Fibroblast of gingiva (primary cell): ENCODE measurements at regions not wholly inside any gene's neighbourhood (a gene's known extent, or its start where the extent isn't known, plus 50 kb on each side); places are given as distances from the start of the nearest gene placed in this dataset.

Experiments used
- DNase-seq: peaks from one replicate; pipeline ENCODE4 v3.0.0-alpha.2; 2011; ENCODE audit warnings: low read depth

GRCh38 chr4:180057299-180057721 is 2185.9 kb upstream of the TENM3 start:
- DNase-seq = no peak

DNA sequence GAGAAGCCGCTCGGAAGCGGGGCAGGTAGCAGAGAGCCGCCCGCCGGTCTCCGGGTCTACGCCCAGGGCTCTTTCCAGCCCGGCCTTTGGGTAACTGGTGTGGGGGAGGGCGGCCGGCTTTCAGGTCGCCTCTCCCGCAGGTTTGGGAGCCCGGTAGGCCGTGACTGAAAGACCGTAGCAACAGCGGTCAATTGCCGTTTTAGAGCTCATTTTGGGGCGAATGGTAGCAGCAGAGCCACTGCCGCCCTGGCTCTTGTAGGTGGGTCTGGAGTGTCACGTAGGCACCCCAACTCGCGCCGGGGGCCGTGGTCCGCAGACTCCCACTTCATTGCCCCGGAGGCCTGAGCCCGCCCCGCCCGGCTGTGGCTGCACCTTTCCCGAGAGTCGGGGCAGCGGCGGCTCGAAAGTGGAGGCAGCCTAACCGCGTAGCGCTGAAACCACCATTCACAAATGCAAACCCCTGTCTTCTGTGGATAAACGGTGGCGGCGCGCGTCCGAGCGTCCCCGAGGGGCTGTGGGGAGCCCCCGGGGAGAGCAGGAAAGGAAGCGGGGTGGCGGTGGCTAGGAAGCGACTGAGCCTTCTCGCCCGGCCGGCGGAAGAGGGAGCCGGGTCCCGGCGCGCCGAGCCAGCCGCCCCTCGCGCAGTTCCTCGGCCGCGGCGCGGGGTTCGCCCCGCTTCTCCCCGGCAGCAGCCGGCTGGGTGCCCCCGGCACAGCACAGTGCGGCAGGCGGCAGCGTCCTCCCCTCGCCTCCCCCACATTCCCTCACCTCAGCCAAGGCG is 2185.1 kb upstream of the TENM3 start:
- DNase-seq = no peak

DNA sequence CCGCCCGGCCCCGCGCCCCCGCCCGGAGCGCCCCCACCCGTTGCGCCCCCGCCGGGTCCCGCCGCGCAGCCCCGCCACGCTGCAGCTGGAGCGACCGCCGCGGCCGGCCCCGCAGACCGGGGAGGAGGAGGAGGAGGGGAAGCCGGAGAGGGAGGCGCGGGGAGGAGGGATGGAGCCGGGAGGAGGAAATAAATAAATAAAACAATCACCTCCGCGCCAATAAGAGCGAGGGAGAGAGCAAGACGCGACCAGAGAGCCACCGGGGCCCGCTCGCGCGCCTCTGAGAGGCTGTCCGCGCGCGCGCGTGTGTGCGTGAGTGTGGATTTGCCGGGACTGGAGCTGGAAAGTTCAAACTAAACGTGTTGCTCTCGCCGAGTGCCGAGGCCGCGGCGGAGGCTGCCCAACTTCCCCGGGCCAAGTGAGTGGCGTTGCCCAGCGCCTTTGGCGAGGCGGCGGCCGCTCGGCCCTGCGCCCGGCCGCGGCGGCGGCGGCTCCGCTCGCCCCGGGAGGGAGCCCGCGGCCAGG is 2184.4 kb upstream of the TENM3 start:
- DNase-seq = peak; percentile 2

DNA sequence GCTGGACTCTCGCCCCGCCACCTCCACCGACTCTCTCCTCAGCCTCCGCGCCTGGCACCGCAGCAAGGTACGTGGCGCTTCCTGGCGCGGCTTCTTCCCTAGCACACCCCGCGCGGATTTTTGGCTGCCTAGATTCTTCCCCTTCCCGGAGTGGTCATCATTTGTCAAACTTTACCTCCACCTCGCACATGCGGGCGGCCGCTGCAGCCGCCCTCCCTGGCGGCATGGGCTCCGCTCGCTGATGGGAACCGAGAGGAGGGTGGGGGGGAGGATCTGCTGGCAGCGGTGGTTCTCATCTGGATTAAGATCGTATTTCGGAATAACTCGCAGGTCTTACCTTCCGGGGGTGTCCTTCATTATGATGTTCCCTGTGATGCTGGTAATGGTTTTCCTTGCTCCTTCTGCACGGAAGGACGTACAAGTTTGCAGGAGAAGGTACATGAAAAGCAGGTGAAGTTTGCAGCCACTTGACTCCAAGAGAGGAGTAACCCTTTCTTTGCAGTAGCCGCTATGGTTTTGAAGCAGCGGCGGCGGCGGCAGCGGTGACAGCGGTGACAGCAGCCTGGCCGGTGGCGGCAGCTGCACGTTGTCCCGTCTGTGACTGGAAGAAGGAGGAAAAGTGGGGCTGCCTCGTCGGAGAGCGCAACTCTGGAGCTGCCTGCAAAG is 2183.9 kb upstream of the TENM3 start:
- DNase-seq = no peak

- no peak for DNase-seq
Observed at GRCh38 chr4:180060159-180060889, 2182.9 kb upstream of the TENM3 start.

GRCh38 chr4:180081072-180081471 is 2162.1 kb upstream of the TENM3 start:
- DNase-seq = no peak

- DNase-seq = no peak
Observed at GRCh38 chr4:180084561-180084960, 2158.6 kb upstream of the TENM3 start.

- no peak for DNase-seq
Observed at GRCh38 chr4:180086480-180087190, 2156.6 kb upstream of the TENM3 start.

DNA sequence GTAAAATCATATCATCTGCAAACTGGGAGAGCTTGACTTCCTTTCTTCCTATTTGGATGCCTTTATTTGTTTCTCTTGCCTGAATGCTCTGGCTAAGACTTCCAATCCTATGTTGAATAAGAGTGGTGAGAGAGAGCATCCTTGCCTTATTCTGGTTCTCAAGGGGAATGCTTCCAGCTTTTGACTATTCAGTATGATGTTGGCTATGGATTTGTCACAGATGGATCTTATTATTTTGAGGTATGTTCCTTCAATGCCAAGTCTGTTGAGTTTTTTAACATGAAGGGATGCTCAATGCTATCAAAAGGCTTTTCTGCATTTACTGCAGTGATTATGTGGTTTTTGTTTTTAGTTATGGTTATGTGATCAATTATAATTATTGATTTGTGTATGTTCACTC is 2144.6 kb upstream of the TENM3 start:
- DNase-seq = no peak

GRCh38 chr4:180099957-180100356 is 2143.2 kb upstream of the TENM3 start:
- DNase-seq = no peak

DNA sequence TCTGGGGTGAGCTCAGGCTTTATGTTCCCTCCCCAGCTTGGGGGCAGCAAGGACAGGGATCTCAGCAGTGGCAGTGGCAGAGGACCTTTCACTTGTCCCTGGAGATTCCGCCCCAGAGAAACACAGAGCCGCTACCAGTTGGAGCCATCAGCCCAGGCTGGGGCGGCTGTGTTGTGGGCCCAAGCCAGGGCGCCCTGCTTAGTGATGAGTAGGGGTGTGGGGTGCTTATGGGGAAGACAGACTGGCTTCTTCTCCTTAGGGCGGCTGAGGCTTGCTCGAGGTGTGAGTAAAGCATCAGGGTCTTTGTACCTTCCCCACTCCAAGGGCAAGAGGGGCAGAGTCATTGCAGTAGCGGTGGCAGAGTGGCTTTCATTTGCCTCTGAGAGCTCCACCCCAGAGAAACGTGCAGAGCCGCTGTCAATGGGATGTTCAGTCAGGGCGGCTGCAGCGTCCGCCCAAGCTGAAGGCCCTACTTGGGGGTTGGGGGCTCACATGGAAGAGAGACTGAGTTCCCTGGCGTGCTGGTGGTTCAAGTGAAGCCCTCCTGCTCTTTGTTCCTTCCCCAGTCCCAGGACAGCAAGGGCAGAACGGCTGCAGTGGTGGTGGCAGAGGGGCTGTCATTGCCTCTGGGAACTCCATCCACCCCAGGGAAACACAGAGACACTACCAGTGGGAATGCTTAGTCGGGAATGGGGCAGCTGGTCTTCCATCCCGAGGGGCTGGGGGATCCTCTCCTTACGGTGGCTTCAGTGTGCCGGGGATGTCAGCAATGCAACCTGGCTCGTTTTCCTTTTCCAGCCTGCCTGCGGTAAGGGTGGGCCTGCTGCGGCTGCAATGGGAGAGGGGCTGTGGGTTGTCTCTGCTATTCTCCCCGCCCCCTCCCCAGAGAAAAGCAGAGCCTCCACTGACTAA is 2142.5 kb upstream of the TENM3 start:
- no peak for DNase-seq

- DNase-seq = no peak
Observed at GRCh38 chr4:180101348-180102083, 2141.7 kb upstream of the TENM3 start.

DNA sequence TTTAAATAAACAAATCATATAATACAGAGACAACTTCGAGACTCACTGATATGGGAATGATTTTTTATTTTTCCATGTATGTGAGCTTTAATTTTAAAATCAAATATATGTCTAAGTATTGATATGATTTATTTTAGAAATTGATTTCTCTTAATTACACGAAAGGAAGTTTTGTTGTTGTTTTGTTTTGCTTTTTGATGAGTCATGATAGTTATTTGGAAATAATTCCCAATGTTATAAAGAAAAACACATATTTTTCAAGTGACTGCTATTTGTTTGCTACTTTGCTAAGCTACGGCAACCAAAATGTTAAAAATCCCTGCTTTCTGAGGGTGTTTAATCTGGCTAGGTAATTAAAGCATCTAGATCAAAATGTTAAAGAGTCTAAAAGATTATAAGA is 2139.4 kb upstream of the TENM3 start:
- DNase-seq = no peak

GRCh38 chr4:180105362-180105761 is 2137.8 kb upstream of the TENM3 start:
- no peak for DNase-seq

GRCh38 chr4:180106122-180106521 is 2137.1 kb upstream of the TENM3 start:
- DNase-seq = no peak

DNA sequence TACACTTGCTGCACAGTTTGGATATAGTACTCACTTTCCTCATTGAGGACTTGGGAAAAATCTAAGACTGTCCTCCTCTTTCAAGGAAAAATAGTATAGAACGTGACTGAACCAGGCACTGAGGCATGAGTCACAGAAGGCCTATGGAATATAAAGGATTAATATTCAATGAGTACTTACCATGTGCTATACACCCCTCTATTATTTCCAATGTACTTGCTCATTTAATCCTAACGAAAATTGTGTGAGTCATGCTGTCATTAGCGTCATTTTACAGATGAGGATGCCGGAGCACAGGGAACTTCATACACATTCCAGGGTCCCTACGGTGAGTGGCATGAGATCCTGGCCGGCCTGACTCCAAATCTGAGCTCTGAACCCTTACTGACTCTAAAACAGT is 2136.2 kb upstream of the TENM3 start:
- no peak for DNase-seq

GRCh38 chr4:180116840-180117239 is 2126.4 kb upstream of the TENM3 start:
- DNase-seq = no peak

- DNase-seq = no peak
Observed at GRCh38 chr4:180120068-180120467, 2123.1 kb upstream of the TENM3 start.

DNA sequence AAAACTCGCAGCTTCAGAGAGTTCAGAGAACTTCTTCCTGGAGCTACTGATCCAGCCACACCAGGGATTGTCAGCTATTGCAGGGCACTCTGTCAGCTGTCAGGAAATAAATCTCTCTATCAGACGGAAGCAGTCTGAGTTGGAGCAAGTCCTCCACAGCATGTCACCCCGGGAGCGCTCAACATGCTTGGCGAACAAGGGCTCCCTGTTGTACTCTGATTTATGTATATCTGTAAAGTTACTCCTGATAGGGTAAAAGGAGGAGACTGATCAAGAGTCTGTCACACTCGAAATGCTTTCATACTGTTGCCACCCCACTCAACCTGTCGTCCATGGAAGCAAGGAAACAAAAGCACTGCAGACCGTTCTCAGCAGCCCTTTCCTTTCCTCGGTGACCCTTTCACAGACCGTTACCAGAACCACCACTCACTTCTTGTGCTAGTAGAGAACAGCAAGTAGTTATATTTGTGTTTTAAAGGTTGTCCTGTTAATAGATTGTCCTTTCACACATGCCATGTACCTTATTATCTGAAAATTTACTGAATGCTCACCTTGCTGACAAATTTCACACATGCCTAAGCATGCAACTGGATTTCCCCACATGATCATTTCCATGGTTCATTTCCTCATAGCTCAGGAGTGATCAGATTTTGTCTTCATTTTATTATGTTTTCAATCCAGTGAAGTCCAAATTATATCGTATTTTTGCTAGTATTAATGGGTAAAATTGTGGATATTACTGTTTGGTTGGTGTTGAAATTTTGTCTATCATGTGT is 2108.9 kb upstream of the TENM3 start:
- DNase-seq = no peak

GRCh38 chr4:180141734-180142133 is 2101.5 kb upstream of the TENM3 start:
- no peak for DNase-seq
